ENCODE measurements at regions not wholly inside any gene's neighbourhood (a gene's known extent, or its start where the extent isn't known, plus 50 kb on each side); places are given as distances from the start of the nearest gene placed in this dataset.

GRCh38 chr12:78792052-78792698, 72.4 kb upstream of the SYT1 start:
- DNase-seq (ENCODE audit: low read depth) = no peak

GRCh38 chr12:78793491-78793890, 71.1 kb upstream of the SYT1 start:
- DNase-seq (ENCODE audit: low read depth) = no peak

- DNase-seq (ENCODE audit: low read depth) = no peak
These were observed 70.6 kb upstream of the SYT1 start for GRCh38 chr12:78793982-78794381.

- no peak for DNase-seq (ENCODE audit: low read depth)
These were observed 68.6 kb upstream of the SYT1 start for GRCh38 chr12:78795934-78796445.

- no peak for DNase-seq (ENCODE audit: low read depth)
These were observed 67.2 kb upstream of the SYT1 start for GRCh38 chr12:78797196-78797931.

- DNase-seq (ENCODE audit: low read depth) = no peak
These were observed 64.9 kb upstream of the SYT1 start for GRCh38 chr12:78799649-78800048.

GRCh38 chr12:78802593-78802992, 62.0 kb upstream of the SYT1 start:
- peak; percentile 8 for DNase-seq (ENCODE audit: low read depth)

GRCh38 chr12:78804262-78804661, 60.3 kb upstream of the SYT1 start:
- DNase-seq (ENCODE audit: low read depth) = no peak

Measured in HS-5 (cell line).